ENCODE measurements at regions not wholly inside any gene's neighbourhood (a gene's known extent, or its start where the extent isn't known, plus 50 kb on each side); places are given as distances from the start of the nearest gene placed in this dataset.
"Not testable (repeated sequence)": the region's sequence is repeated elsewhere in the genome, so short reads cannot be mapped to it uniquely, and the experiment has no call there.

DNA sequence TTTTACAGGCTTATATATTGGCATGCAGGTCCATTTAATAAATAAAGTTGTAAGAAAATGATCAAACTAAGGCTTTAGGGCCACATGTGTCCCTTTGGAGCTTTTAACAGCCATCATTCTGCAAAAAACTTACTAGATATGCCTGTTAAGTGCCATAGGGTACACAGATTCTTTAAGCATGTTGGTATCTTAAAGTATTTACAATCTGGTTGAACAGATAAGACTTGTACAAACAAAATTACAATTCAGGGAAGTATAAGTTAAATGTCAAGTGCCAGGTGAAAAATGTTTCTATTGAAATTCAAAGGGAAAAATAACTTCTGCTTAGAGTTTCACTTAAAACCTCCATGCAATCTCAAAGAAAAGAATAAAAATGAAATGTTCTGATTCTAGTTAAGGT lies 558.4 kb upstream of the ST8SIA4 start:
- no peak for TF ChIP-seq POLR2A (IDR thresholded peaks at IDR 0.05)
- TF ChIP-seq, protein P1, sequence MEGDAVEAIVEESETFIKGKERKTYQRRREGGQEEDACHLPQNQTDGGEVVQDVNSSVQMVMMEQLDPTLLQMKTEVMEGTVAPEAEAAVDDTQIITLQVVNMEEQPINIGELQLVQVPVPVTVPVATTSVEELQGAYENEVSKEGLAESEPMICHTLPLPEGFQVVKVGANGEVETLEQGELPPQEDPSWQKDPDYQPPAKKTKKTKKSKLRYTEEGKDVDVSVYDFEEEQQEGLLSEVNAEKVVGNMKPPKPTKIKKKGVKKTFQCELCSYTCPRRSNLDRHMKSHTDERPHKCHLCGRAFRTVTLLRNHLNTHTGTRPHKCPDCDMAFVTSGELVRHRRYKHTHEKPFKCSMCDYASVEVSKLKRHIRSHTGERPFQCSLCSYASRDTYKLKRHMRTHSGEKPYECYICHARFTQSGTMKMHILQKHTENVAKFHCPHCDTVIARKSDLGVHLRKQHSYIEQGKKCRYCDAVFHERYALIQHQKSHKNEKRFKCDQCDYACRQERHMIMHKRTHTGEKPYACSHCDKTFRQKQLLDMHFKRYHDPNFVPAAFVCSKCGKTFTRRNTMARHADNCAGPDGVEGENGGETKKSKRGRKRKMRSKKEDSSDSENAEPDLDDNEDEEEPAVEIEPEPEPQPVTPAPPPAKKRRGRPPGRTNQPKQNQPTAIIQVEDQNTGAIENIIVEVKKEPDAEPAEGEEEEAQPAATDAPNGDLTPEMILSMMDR (IDR thresholded peaks at IDR 0.05), result no peak
- intact Hi-C loops (cut with DNase I; ENCODE audit: low total_unique reads), result no loop called here
- no peak for DNase-seq (ENCODE audit: low spot score in 2 of 2)
- H3K4me3 ChIP-seq (ENCODE audit: low read depth, poor library complexity, severe bottlenecking), result no peak overlapping the region

DNA sequence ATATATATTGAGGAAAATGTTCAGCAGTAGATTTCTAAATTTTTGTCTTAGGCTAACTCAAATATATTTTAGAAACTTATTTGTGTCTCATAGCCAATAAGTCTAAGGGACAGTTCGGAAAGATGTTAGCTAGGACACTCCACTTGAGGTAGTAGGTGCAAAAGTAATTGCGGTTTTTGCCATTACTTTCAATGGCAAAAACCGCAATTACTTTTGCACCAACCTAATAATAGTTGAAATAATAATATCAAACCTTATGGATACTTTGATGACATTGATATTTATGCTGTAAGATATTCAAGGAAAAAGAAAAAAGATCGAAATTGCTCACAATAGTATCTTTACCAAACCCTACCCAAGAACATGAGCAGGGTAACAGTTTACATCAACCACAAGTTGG lies 555.5 kb upstream of the ST8SIA4 start:
- no peak overlapping the region for H3K4me3 ChIP-seq (ENCODE audit: low read depth, poor library complexity, severe bottlenecking)
- intact Hi-C loops (cut with DNase I; ENCODE audit: low total_unique reads), result no loop called here
- no peak for TF ChIP-seq POLR2A (IDR thresholded peaks at IDR 0.05)
- TF ChIP-seq, protein P1 (IDR thresholded peaks at IDR 0.05), result no peak
- DNase-seq (ENCODE audit: low spot score in 2 of 2), result no peak
- WGBS, 2 donors, result 67 to 74% methylated on average over 4 of the region's 4 CpGs

DNA sequence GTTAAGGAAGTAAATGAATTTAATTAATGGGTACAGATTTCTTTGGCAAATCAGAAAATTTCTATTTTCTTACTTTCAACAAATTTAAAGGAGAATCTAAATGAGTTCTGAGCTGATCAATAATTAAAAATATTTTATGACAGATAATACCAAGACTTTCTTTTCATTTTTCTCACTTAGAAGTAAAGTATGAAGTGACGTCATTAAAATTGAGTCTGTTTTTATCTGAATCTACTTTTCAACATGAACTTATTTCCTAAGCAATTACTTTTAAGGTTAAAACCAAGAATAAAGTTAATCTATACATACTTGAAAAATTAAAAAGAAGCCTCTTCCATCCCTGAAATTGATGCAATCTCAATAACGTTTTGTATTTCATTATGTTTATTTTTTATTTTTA lies 552.8 kb upstream of the ST8SIA4 start:
- no peak for TF ChIP-seq POLR2A (IDR thresholded peaks at IDR 0.05)
- TF ChIP-seq, protein P1 (IDR thresholded peaks at IDR 0.05), result no peak
- no peak overlapping the region for H3K4me3 ChIP-seq (ENCODE audit: low read depth, poor library complexity, severe bottlenecking)
- 68 to 72% methylated on average over 2 of the region's 2 CpGs for WGBS, 2 donors
- DNase-seq (ENCODE audit: low spot score in 2 of 2), result no peak
- intact Hi-C loops (cut with DNase I; ENCODE audit: low total_unique reads), result no loop called here

DNA sequence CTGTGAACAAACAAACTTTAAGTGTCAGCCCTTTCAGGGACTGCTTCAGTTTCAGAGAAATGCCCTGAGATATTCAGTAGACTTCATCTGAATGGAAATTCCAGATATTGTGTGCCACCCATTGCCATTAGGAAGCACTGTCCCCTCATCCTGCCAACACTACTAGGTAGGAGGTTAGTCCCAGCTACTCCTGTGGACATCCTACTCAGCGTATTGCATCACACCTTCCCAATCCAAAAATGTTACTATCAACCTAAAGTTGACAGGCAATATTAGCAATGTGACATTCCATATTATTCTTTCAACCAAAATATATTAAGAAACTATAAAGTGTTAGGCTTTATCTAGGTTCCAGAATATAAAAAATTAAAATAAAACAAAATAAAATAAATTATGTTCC lies 552.0 kb upstream of the ST8SIA4 start:
- no peak overlapping the region for H3K4me3 ChIP-seq (ENCODE audit: low read depth, poor library complexity, severe bottlenecking)
- DNase-seq (ENCODE audit: low spot score in 2 of 2), result no peak
- no peak for TF ChIP-seq POLR2A (IDR thresholded peaks at IDR 0.05)
- TF ChIP-seq, protein P1 (IDR thresholded peaks at IDR 0.05), result no peak
- intact Hi-C loops (cut with DNase I; ENCODE audit: low total_unique reads), result no loop called here
- WGBS, 2 donors, result 89 to 100% methylated on average over 1 of the region's 1 CpG

DNA sequence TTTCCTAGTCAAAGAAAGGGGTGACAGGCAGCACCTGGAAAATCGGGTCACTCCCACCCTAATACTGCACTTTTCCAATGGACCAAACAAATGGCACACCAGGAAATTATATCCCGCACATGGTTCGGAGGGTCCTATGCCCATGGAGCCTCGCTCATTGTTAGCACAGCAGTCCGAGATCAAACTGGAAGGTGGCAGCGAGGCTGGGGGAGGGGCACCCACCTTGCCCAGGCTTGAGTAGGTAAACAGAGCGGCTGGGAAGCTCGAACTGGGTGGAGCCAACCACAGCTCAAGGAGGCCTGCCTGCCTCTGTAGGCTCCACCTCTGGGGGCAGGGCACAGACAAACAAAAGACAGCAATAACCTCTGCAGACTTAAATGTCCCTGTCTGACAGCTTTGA lies 539.2 kb upstream of the ST8SIA4 start:
- DNase-seq (ENCODE audit: low spot score in 2 of 2); intact Hi-C loops (cut with DNase I; ENCODE audit: low total_unique reads); H3K4me3 ChIP-seq (ENCODE audit: low read depth, poor library complexity, severe bottlenecking): not testable (repeated sequence)
- WGBS, 2 donors, result 92 to 96% methylated on average over 8 of the region's 8 CpGs

DNA sequence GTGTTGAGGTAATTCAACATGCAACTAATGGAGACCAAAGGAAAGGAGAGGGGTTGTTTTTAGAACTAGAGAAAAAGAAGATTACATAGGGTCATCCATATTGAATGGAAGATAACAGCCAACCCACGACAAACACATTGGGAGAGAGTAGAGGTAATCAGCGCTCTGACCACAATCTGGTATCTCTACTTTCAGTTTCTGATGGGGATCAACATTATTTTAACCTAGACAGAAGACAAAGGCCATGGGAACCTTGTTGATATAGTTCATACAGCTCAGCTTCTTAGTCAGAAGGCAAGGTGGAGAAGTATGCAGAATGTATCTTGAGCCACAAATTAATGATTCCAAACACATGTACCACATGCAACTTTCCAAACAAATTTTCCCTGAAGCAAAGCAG lies 537.1 kb upstream of the ST8SIA4 start:
- intact Hi-C loops (cut with DNase I; ENCODE audit: low total_unique reads), result no loop called here
- DNase-seq (ENCODE audit: low spot score in 2 of 2), result no peak
- no peak overlapping the region for H3K4me3 ChIP-seq (ENCODE audit: low read depth, poor library complexity, severe bottlenecking)
- TF ChIP-seq, protein P1 (IDR thresholded peaks at IDR 0.05), result no peak
- no peak for TF ChIP-seq POLR2A (IDR thresholded peaks at IDR 0.05)
- WGBS, 2 donors, result 86 to 90% methylated on average over 2 of the region's 2 CpGs
